SKM-1 treated with dmso at 0.1 percent for 144 hours (cell line): ENCODE measurements at regions not wholly inside any gene's neighbourhood (a gene's known extent, or its start where the extent isn't known, plus 50 kb on each side); places are given as distances from the start of the nearest gene placed in this dataset.
"Not testable (repeated sequence)": the region's sequence is repeated elsewhere in the genome, so short reads cannot be mapped to it uniquely, and the experiment has no call there.

Source experiments
- DNase-seq: peaks from one replicate; lab custom pipeline; 2025; ENCODE audit not compliant: unreplicated experiment; lab: John Stamatoyannopoulos, UW

DNA sequence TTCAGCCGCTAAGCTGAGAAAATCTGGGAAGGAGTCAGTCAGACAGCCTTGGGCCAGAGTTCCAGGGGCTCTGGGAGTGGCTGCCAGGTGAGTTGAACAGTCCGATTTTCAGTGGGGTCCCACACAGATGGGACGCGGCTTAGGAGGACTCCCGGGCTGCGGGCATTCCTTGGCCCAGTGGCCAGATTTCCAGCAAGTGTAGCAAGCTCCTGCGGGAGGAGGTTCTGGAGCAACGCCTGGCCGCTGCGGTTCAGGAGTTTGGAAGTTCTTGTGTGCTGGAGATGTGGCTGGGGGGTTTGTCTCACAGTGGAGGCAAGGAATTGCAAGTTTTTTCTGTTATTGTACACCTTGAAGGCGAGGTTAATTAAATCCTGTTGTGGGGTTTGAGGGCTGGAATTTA is 1020.1 kb upstream of the MANEA start:
- DNase-seq = not testable (repeated sequence)

DNA sequence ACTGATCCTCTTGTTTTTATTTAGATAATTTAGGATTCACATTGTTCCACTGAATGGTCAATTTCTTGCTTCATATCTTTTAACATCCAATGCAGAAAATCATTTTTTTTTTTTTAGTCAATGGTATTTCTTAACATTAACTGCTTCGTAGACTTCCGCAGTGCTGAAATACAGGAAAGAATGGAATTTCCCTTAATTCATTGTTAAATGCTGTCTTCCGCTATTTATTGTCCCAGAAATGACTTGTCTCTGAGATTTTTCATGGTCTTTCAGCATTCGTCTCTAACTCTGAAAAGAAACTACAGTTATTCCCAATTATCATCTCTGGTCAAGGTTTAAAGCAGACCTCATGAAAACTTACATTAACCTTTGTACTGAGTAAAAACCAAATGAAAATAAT is 1029.1 kb upstream of the MANEA start:
- DNase-seq = no peak

GRCh38 chr6:94535798-94536197 is 1041.5 kb upstream of the MANEA start:
- DNase-seq = no peak

- no peak for DNase-seq
Observed at GRCh38 chr6:94511502-94512088, 1065.7 kb upstream of the MANEA start.

DNA sequence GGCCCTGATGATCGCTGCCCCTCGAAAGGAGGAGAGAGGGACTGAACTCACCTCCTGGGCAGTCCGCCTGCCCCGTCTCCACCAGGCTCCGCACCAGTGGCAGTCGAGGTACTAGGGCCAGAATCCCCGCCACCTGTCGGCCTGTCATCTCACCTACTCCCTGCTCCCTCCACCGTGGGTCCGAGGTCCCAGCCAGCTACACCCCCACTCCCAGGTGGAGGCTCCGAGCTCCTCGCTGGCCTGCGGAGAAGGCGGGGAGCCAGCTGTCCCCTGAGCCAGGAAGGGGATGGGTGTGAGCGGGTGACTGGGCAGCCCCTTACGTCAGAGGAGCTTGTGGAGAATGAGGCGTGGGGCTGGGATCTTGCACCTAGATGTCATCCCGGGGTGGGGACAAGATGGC is 1066.5 kb upstream of the MANEA start:
- no peak for DNase-seq

- no peak for DNase-seq
Observed at GRCh38 chr6:94501516-94501915, 1075.8 kb upstream of the MANEA start.

GRCh38 chr6:94498099-94498498 is 1078.7 kb upstream of the EPHA7 start:
- no peak for DNase-seq

DNA sequence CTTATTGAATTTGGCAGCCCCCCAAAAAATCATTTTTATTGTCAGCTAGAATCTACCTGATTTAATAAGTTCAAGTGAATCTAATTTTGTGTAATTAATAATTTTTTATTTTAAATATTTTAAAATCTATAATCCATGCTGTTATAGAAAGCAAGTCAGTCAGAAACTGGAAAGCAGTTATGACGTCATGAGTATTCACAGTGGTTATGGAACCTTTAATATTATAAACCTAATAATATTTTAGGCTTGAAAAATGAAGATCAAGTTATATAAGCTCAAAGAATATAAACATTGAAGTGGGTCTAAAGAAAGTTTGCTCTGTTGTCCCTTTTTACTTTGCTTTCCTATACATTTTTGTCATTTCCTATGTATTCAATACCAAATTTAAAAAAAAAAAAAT is 1075.1 kb upstream of the EPHA7 start:
- DNase-seq = no peak

GRCh38 chr6:94487371-94487770 is 1068.0 kb upstream of the EPHA7 start:
- no peak for DNase-seq

DNA sequence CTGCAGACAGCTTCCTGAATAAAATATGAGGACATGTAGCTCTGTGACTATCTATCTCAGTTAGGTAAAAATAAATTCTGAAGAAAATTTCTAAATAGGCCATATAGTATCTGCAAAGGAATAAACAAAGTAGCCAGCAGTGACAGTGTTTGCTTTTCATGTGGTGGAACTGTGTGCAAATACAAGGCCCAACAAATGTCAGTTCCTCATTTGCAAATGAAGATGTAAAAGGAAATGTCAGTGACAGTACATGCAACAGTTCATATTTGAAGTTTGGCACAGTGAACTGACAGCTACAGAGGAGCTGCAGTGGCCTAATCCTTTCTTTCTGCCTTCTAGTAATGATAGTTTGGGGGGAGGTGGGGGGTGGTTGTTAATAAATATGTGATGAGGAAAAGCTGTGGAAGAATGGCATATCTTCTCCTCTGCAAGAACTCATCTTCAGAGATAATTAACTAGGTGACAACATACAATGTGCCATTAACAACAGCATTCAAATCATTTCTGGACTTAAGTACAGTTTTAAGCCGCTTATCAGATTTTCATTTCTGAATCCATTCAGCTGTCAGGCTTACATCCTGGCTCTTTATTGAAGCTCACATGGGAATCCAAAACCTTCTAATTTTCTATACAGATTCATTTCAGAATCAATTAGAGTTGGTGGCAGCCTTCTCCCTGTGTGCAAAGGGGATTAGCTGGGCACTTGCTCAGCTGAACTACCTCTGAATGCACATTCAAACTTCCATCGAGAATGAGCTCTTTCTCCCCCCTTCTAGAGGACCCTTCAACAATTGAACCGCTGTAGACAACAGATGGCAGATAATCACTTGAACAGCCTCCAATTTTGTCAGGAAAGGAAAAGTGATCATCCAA is 1059.0 kb upstream of the EPHA7 start:
- peak; percentile 9 for DNase-seq

DNA sequence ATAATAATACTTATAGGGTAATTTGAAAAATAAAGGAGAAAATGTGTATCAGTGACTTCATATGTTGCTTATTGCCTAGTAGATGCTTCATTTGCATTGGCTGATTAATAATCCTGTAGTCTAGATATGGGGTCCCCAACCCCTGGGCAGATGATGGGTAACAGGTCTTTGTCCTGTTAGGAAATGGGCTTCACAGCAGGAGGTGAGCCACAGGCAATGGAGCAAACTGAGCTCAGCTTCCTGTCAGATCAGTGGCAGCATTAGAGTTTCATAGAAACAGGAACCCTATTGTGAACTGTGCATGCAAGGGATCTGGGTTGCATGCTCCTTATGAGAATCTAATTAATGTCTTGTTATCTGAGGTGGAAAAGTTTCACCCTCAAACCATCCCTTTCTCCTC is 1049.5 kb upstream of the EPHA7 start:
- DNase-seq = no peak

- no peak for DNase-seq
Observed at GRCh38 chr6:94464018-94464510, 1044.7 kb upstream of the EPHA7 start.

GRCh38 chr6:94463306-94463705 is 1043.9 kb upstream of the EPHA7 start:
- no peak for DNase-seq

- DNase-seq = no peak
Observed at GRCh38 chr6:94462231-94462630, 1042.9 kb upstream of the EPHA7 start.

DNA sequence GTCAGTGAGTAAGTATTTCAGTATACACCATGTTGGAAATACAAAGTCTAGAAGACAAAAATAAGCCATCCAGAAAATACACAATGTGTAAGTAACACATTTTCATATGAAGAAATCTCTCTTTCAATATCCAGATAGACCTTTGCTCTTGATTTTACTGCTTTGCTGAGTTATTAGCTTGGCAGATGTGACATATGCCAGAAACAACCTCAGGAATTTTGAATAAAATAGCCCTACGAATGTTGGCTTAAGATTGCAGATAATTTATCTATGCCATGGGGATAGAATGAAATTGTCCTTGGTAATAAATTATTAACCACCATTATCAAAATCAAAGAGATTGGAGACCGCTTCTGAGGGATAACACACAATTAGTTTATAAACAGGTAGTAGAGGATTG is 1036.9 kb upstream of the EPHA7 start:
- no peak for DNase-seq

- DNase-seq = no peak
Observed at GRCh38 chr6:94454231-94454630, 1034.9 kb upstream of the EPHA7 start.

- DNase-seq = no peak
Observed at GRCh38 chr6:94446120-94446519, 1026.8 kb upstream of the EPHA7 start.

DNA sequence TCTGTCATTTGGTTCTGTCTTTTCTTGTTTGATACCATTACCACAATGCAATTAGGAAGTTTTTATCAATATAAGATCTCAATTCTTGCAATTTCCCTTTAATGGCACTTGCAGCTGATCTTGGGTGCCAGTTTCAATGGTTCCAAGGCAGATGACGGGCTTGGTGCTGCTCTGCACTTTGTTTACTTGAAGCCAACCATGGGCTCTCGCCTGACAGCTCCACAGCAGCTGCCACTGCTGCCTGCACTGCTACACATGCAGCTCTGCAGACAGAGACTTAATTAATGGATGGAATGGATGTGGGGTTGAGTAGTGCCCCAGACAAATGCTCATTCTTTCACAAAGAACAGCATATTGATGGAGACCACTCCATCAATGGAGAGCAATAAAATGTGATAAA is 1024.3 kb upstream of the EPHA7 start:
- no peak for DNase-seq

DNA sequence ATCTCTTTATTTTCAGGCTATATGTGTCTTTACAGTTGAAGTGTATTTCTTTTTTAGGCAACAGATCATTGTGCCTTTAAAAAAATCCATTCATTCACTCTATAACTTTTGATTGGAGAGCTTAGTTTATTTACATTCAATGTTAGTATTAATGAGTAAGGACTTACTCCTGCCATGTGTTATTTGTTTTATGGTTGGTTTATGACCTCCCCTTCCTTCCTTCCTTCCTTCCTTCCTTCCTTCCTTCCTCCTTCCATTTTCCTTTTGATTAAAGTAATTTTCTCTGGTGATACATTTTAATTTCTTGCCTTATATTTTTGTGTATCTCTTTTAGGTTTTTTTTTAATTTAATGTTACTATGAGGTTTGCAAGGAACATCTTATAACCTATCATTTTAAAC is 1005.3 kb upstream of the EPHA7 start:
- DNase-seq = no peak

DNA sequence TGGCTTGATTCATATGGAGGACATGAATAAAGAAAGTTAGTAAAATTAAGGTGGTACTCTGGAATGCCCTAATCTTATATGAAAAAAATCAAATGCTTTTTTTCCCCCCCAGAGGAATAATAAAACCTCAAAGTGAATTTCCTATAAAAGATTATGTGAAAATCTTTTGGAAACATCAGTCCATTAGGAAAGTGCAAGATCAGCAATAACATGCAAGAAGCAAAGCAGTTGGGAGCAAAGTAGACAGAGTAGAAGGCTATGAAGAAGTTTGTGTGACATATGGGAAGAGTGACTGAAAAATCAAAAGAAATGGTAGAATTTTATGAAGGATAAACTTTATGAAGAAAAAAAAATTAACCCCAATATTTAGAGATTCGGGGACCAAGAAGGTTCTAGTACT is 998.0 kb upstream of the EPHA7 start:
- no peak for DNase-seq

GRCh38 chr6:94414041-94414440 is 994.7 kb upstream of the EPHA7 start:
- DNase-seq = no peak

- DNase-seq = no peak
Observed at GRCh38 chr6:94401311-94401710, 982.0 kb upstream of the EPHA7 start.

GRCh38 chr6:94394822-94395221 is 975.5 kb upstream of the EPHA7 start:
- DNase-seq = no peak
